SK-N-SH (cell line): ENCODE measurements at regions not wholly inside any gene's neighbourhood (a gene's known extent, or its start where the extent isn't known, plus 50 kb on each side); places are given as distances from the start of the nearest gene placed in this dataset.

Experiments used
- CTCF ChIA-PET: fragments of 300-600, 350-600 bp; formaldehyde crosslinking; extraction: SDS; loops from one replicate; lab custom pipeline; 2021; lab: Yijun Ruan, JAX
- POLR2A ChIA-PET: fragments of 350-600 bp; sonication (Branson Sonifier 250); formaldehyde crosslinking; extraction: SDS; loops from one replicate; lab custom pipeline; 2020; ENCODE audit warnings: antibody characterized with exemption, inconsistent platforms; lab: Yijun Ruan, JAX
- DNase-seq: peaks from one replicate; pipeline ENCODE4 v3.0.0; 2012
- H2AFZ ChIP-seq: fragments of 200-600 bp; sonication (generic); 2 replicates; pipeline ENCODE4 v1.8.1; 2016; ENCODE audit warnings: antibody characterized with exemption, mild to moderate bottlenecking, low read depth
- H3F3A ChIP-seq: fragments of 200-600 bp; sonication (generic); replicated peaks from 2 replicates; pipeline ENCODE3; 2016; ENCODE audit warnings: antibody characterized with exemption, mild to moderate bottlenecking; ENCODE audit not compliant: insufficient read depth
- H3K27ac ChIP-seq, 2 experiments: fragments of 200-500 bp in 1 of 2; fragments of 200-600 bp in 1 of 2; sonication (Bioruptor generic) in 1 of 2; sonication (generic), shearing (Covaris generic) in 1 of 2; 2 replicates each; pipeline versions ENCODE4 v1.5.1 to v1.6.1; 2014 to 2016; ENCODE audit warnings: low read depth in 2 of 2, inconsistent platforms in 1 of 2, low read length in 1 of 2, mild to moderate bottlenecking in 1 of 2, mixed read lengths in 1 of 2
- H3K27me3 ChIP-seq: fragments of 200-600 bp; sonication (generic), shearing (Covaris generic); 2 replicates; pipeline ENCODE4 v1.6.1; 2016; ENCODE audit warnings: mixed run types; ENCODE audit not compliant: insufficient read depth
- H3K36me3 ChIP-seq, 2 experiments: fragments of 200-500 bp in 1 of 2; fragments of 200-600 bp in 1 of 2; sonication (Bioruptor generic) in 1 of 2; sonication (generic) in 1 of 2; replicated peaks in 1 of 2; 2 replicates each; pipeline versions ENCODE3 to v1.5.1; 2014 to 2016; ENCODE audit warnings: low read length in 1 of 2, mild to moderate bottlenecking in 1 of 2; ENCODE audit not compliant: insufficient read depth in 2 of 2, control insufficient read depth in 1 of 2
- H3K4me1 ChIP-seq, 2 experiments: fragments of 200-500 bp in 1 of 2; fragments of 200-600 bp in 1 of 2; sonication (Bioruptor generic) in 1 of 2; sonication (generic), shearing (Covaris generic) in 1 of 2; 2 replicates each; pipeline versions ENCODE4 v1.5.1 to v1.6.1; 2014 to 2016; ENCODE audit warnings: low read depth in 1 of 2, low read length in 1 of 2, mixed run types in 1 of 2; ENCODE audit not compliant: insufficient read depth in 2 of 2, control insufficient read depth in 1 of 2
- H3K4me2 ChIP-seq: fragments of 200-600 bp; sonication (generic), shearing (Covaris generic); 2 replicates; pipeline ENCODE4 v1.6.1; 2017; ENCODE audit warnings: mixed run types
- H3K4me3 ChIP-seq, 2 experiments: fragments of 200-500 bp in 1 of 2; fragments of 200-600 bp in 1 of 2; sonication (Bioruptor generic) in 1 of 2; sonication (generic), shearing (Covaris generic) in 1 of 2; 2 replicates each; pipeline versions ENCODE4 v1.5.1 to v1.8.1; 2014 to 2016; ENCODE audit warnings: low read depth in 2 of 2, inconsistent platforms in 1 of 2, low read length in 1 of 2, mild to moderate bottlenecking in 1 of 2, mixed read lengths in 1 of 2, moderate library complexity in 1 of 2
- H3K79me2 ChIP-seq: fragments of 200-600 bp; sonication (generic); 2 replicates; pipeline ENCODE4 v1.8.1; 2017; ENCODE audit warnings: mild to moderate bottlenecking; ENCODE audit not compliant: insufficient read depth
- H3K9ac ChIP-seq: fragments of 200-600 bp; sonication (generic); 2 replicates; pipeline ENCODE4 v1.6.1; 2017; ENCODE audit warnings: mixed run types
- H3K9me2 ChIP-seq: fragments of 200-600 bp; sonication (generic); 2 replicates; pipeline ENCODE4 v1.6.1; 2017; ENCODE audit warnings: mixed run types
- H3K9me3 ChIP-seq: fragments of 200-600 bp; sonication (generic); 2 replicates; pipeline ENCODE4 v1.6.1; 2017; ENCODE audit warnings: mixed run types, mild to moderate bottlenecking, moderate library complexity
- H4K20me1 ChIP-seq: fragments of 200-600 bp; sonication (generic); 2 replicates; pipeline ENCODE4 v1.6.1; 2017; ENCODE audit warnings: mild to moderate bottlenecking, mixed run types; ENCODE audit not compliant: insufficient read depth
- CHD2 ChIP-seq: fragments of 150-350 bp; IDR thresholded peaks from 2 replicates; pipeline ENCODE4 v1.6.1; 2018; ENCODE audit warnings: low read length; ENCODE audit not compliant: partially characterized antibody
- ELF1 ChIP-seq: IDR thresholded peaks from 2 replicates; pipeline ENCODE4 v1.4.0; 2012
- EP300 ChIP-seq, 2 experiments: IDR thresholded peaks; 2 replicates each; pipeline versions ENCODE4 v1.4.0 to v1.6.1; 2012; ENCODE audit warnings: borderline replicate concordance in 1 of 2, low read depth in 1 of 2, low read length in 1 of 2
- EZH2phosphoT487 ChIP-seq: fragments of 200-600 bp; sonication (generic); IDR thresholded peaks from 2 replicates; pipeline ENCODE4 v1.6.1; 2017; ENCODE audit warnings: low read depth, mixed run types, mild to moderate bottlenecking, antibody characterized with exemption, moderate library complexity, borderline replicate concordance
- FOSL2 ChIP-seq: IDR thresholded peaks from 2 replicates; pipeline ENCODE4 v1.4.0; 2012; ENCODE audit warnings: low read depth, mild to moderate bottlenecking, moderate library complexity, borderline replicate concordance
- FOXM1 ChIP-seq: IDR thresholded peaks from 2 replicates; pipeline ENCODE4 v1.4.0; 2012; ENCODE audit warnings: low read depth, mild to moderate bottlenecking
- GATA2 ChIP-seq: sonication (generic); formaldehyde crosslinking; IDR thresholded peaks from 2 replicates; pipeline ENCODE4 v1.5.0; 2020; ENCODE audit warnings: mild to moderate bottlenecking, missing genetic modification reagents
- MEF2A ChIP-seq: IDR thresholded peaks from 2 replicates; pipeline ENCODE4 v1.4.0; 2012; ENCODE audit warnings: low read depth, borderline replicate concordance
- MXI1 ChIP-seq: IDR thresholded peaks from 2 replicates; pipeline ENCODE4 v1.6.1; 2012; ENCODE audit warnings: mild to moderate bottlenecking, low read depth, low read length, improper control_type of control experiment
- NFIC ChIP-seq: IDR thresholded peaks from 2 replicates; pipeline ENCODE4 v1.4.0; 2012; ENCODE audit warnings: borderline replicate concordance
- POLR2AphosphoS5 ChIP-seq: IDR thresholded peaks from 2 replicates; pipeline ENCODE4 v1.6.1; 2012; ENCODE audit warnings: low read depth, low read length
- RAD21 ChIP-seq: IDR thresholded peaks from 2 replicates; pipeline ENCODE4 v1.6.1; 2012; ENCODE audit warnings: mild to moderate bottlenecking, low read length
- RCOR1 ChIP-seq: fragments of 150-350 bp; IDR thresholded peaks from 2 replicates; pipeline ENCODE4 v1.6.1; 2017; ENCODE audit warnings: antibody characterized with exemption, low read length
- RFX5 ChIP-seq: IDR thresholded peaks from 2 replicates; pipeline ENCODE4 v1.6.1; 2012; ENCODE audit warnings: mild to moderate bottlenecking, improper control_type of control experiment, low read length
- SMC3 ChIP-seq: IDR thresholded peaks from 2 replicates; pipeline ENCODE4 v1.6.1; 2012; ENCODE audit warnings: low read depth, low read length, improper control_type of control experiment
- TAF1 ChIP-seq: IDR thresholded peaks from 2 replicates; pipeline ENCODE4 v1.6.1; 2012; ENCODE audit warnings: low read depth, mild to moderate bottlenecking, low read length, moderate library complexity, borderline replicate concordance
- TCF12 ChIP-seq: IDR thresholded peaks from 2 replicates; pipeline ENCODE4 v1.4.0; 2012
- TEAD4 ChIP-seq: IDR thresholded peaks from 2 replicates; pipeline ENCODE4 v1.4.0; 2012; ENCODE audit warnings: mild to moderate bottlenecking, borderline replicate concordance; ENCODE audit not compliant: insufficient read depth
- YY1 ChIP-seq: IDR thresholded peaks from 2 replicates; pipeline ENCODE4 v1.4.0; 2012; ENCODE audit warnings: low read depth, mild to moderate bottlenecking
- WGBS: methylation state at CpG from one replicate; pipeline ENCODE4 v1.1.6; 2017; ENCODE audit warnings: low lambda C conversion rate; 5-methylcytosine and 5-hydroxymethylcytosine counted together
- TF ChIP-seq, protein P1 (sequence below): fragments of 150-350 bp; IDR thresholded peaks from 2 replicates; pipeline ENCODE4 v1.6.1; 2017; ENCODE audit warnings: antibody characterized with exemption, low read length, low read depth, borderline replicate concordance

DNA sequence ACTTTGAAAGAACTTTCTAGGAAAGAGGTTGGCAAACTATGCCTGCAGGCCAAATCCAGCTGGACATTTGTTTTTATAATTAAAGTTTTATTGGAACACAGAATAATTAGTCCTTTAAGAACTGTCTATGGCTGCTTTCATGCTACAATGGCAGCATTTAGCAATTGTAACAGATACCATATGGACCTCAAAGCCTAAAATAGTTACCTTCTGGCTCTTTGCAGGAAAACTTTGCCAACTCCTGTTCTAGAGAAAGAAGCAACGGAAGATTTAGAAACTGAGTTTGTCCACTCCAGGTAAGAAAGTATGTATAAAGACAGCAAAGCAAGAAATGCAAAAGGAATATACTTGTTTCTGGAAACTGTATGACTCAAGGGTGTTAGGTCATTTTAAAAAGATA, 281.7 kb upstream of the TRPM3 start:
- ChIA-PET POLR2A (no interaction called here), CTCF (no interaction called here)
- WGBS, result 7% methylated on average over 1 of the region's 1 CpG

GRCh38 chr9:71393005-71393404, 271.6 kb upstream of the TRPM3 start:
- Histone ChIP-seq H3K36me3 (no peaks in the 10 kb centered on the region), H3K27me3 (no peaks in the 10 kb centered on the region), H3K9me2 (no peaks in the 10 kb centered on the region), H3K4me2 (no peak overlapping the region), H3K9ac (no peak overlapping the region), H4K20me1 (no peaks in the 10 kb centered on the region), H3K27ac (no peak overlapping the region), H3K4me3 (no peak overlapping the region), H3K9me3 (no peaks in the 10 kb centered on the region), H2AFZ (no peak overlapping the region), H3K4me1 (no peaks in the 10 kb centered on the region), H3K79me2 (no peaks in the 10 kb centered on the region), H3F3A (no peaks in the 10 kb centered on the region)
- WGBS, result 5% methylated on average over 3 of the region's 3 CpGs
- ChIA-PET POLR2A (no interaction called here), CTCF (no interaction called here)
- no peak for DNase-seq
- no peak for TF ChIP-seq SMC3
- TF ChIP-seq MEF2A, result no peak
- TF ChIP-seq TEAD4, result no peak
- no peak for TF ChIP-seq TAF1
- no peak for TF ChIP-seq ELF1
- no peak for TF ChIP-seq FOXM1
- no peak for TF ChIP-seq RCOR1
- TF ChIP-seq POLR2AphosphoS5, result no peak
- no peak for TF ChIP-seq FOSL2
- no peak for TF ChIP-seq TCF12
- TF ChIP-seq GATA2 (CRISPR knock-in tag), result no peak
- TF ChIP-seq, protein P1, sequence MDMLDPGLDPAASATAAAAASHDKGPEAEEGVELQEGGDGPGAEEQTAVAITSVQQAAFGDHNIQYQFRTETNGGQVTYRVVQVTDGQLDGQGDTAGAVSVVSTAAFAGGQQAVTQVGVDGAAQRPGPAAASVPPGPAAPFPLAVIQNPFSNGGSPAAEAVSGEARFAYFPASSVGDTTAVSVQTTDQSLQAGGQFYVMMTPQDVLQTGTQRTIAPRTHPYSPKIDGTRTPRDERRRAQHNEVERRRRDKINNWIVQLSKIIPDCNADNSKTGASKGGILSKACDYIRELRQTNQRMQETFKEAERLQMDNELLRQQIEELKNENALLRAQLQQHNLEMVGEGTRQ, result no peak

More for the DNA sequence above, 281.7 kb upstream of the TRPM3 start:
- Histone ChIP-seq H3K9ac (no peak overlapping the region), H3K27ac (no peak overlapping the region), H4K20me1 (no peaks in the 10 kb centered on the region), H3K27me3 (no peaks in the 10 kb centered on the region), H3F3A (no peaks in the 10 kb centered on the region), H3K4me1 (no peaks in the 10 kb centered on the region), H3K36me3 (no peaks in the 10 kb centered on the region), H3K4me2 (no peak overlapping the region), H3K9me2 (no peaks in the 10 kb centered on the region), H3K4me3 (no peak overlapping the region), H3K9me3 (no peaks in the 10 kb centered on the region), H3K79me2 (no peaks in the 10 kb centered on the region), H2AFZ (no peak overlapping the region)
- TF ChIP-seq YY1 (no peak), MXI1 (no peak), TCF12 (no peak), CHD2 (no peak), RFX5 (no peak), POLR2AphosphoS5 (no peak), FOSL2 (no peak), NFIC (no peak), TEAD4 (no peak), FOXM1 (no peak), EP300 (IDR thresholded peaks at IDR 0.05; ENCODE audit: borderline replicate concordance in 1 of 2, low read depth in 1 of 2, low read length in 1 of 2) (no peak), RAD21 (no peak), MEF2A (no peak), EZH2phosphoT487 (no peak)
- no peak for DNase-seq
